HG02938 (cell line): ENCODE measurements at regions not wholly inside any gene's neighbourhood (a gene's known extent, or its start where the extent isn't known, plus 50 kb on each side); places are given as distances from the start of the nearest gene placed in this dataset.

Experiments
- ATAC-seq: cut with Tn5 transposase; IDR thresholded peaks from one replicate; pipeline ENCODE4 v1.9.1; 2021; ENCODE audit warnings: mild to moderate bottlenecking, moderate library complexity; ENCODE audit not compliant: unreplicated experiment

GRCh38 chr17:51540151-51540550 lies 279.8 kb downstream of the UTP18 start:
- ATAC-seq: no peak

GRCh38 chr17:51541215-51541614 lies 280.9 kb downstream of the UTP18 start:
- no peak for ATAC-seq

GRCh38 chr17:51546114-51546513 lies 285.8 kb downstream of the UTP18 start:
- ATAC-seq: no peak

GRCh38 chr17:51548125-51548524 lies 287.8 kb downstream of the UTP18 start:
- ATAC-seq: no peak

GRCh38 chr17:51555153-51555552 lies 294.8 kb downstream of the UTP18 start:
- ATAC-seq: no peak

GRCh38 chr17:51559778-51560177 lies 299.4 kb downstream of the UTP18 start:
- ATAC-seq: no peak

- ATAC-seq: no peak
Observed at GRCh38 chr17:51560398-51560797, 300.1 kb downstream of the UTP18 start.

- no peak for ATAC-seq
Observed at GRCh38 chr17:51563961-51564360, 303.6 kb downstream of the UTP18 start.

- no peak for ATAC-seq
Observed at GRCh38 chr17:51572115-51572514, 311.8 kb downstream of the UTP18 start.
